Limb (tissue), 2 donors: ENCODE measurements at regions not wholly inside any gene's neighbourhood (a gene's known extent, or its start where the extent isn't known, plus 50 kb on each side); places are given as distances from the start of the nearest gene placed in this dataset.
A peak's percentile ranks its signal among the peaks of the same experiment; 100 is the strongest.

Source experiments
- DNase-seq, 2 donors: peaks; one replicate each; pipeline ENCODE4 v3.0.0-alpha.2; 2016; ENCODE audit errors: extremely low spot score in 2 of 2

DNA sequence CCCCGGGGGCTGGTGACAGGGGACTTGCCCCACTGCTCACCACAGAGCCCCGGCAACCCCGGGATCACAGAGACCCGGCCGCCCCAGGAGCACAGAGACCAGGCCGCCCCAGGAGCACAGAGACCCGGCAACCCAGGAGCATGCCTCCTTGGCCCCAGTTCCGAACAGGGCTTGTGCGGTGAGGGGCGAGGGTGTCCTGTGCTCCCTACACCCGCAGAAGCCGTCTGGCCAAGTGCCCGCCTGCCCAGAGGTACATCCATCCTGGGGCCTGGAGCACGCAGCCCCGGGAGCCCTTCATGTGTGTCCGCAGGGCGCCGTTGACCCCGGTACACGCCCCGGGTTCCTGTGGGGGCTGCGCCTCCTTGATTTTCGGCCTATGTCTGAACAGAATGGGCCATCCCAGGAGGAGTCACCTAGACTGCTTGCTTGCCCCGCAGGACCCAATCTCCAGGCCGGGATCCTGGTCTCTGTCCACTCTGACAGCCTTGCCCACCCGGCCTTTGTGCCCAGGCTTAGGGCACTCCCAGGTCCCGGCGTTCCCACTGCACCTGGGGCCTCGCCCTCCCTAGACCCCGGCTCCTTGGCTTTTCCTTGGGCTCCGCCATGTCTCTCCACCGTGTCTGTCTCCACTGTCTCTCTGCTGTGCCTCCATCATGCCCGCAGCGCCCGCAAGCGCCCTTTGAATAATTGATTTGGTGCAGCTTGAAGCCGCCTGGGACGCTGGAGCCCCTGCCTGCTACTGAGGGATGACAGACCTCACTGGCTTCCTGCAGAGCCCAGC, 219.8 kb downstream of the ERMARD start:
- DNase-seq: peak in 1 of 2 donors; percentile 23

DNA sequence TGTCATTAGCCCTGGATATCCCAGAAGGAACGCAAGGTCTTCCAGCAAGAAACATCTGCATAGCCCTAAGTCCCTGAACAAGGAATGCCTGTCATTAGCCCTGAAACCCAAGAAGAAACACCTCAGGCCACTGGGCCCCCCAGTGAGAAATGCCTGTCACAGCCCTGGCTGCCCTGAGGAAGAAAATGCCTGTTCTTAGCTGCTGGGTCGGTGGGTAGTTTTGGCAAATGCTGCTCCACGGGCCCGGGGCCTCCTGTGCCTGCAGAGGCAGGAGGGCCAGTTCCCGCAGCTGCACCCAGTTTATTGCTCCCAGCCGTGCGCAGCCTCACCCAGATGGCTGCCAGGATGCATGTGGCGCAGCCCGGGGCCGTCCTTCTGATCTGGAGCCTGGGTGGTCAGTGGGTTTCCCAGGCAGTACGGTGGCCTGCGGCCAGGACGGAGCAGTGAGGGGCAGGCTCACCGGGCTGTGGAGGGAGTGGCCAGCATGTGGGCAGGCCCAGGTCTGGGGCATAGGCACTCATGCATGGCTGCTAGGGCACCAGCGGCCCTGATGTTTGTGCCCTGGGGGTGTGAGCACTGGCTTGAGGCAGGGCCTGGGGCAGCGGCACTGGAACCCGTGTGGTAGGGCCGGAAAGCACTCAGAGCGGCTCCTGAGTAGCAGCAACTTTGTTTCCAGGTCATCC, 219.0 kb downstream of the ERMARD start:
- peak in 1 of 2 donors; percentile 31 for DNase-seq

DNA sequence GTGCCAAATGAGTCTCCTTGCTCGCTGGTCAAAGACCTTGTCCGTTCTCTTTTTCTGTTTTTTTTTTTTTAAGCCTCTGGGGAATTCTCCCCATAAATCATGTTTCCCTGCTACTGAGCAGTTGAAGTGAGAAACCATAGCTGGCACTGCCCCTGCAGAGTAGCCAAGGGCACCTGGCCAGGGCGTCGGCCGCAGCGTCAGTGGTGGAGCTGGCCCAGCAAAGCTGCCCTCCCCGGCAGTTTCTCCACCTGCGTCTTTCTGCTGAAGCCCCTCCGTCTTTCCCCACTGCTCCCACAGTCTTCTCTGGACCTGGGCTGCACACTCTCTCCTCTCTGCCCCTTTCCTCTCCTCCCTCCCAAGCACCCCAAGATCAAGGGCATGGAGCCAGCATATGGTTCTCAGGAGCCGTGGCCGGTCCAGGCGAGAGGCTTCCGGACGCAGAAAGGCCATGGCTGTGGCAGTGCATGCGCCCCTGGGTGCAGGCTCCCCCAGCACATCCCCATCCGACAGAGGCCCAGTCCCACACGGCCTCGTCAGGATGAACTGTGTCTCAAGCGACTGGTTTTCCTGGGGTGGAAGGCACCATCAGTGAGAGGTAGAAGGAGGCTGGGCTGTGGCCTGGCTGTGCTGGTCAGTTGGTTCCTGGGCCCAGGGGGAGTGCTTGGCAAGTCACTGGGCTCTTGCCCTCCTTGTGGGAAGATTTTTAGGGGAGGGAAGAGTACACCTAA, 218.1 kb downstream of the ERMARD start:
- DNase-seq: no peak

DNA sequence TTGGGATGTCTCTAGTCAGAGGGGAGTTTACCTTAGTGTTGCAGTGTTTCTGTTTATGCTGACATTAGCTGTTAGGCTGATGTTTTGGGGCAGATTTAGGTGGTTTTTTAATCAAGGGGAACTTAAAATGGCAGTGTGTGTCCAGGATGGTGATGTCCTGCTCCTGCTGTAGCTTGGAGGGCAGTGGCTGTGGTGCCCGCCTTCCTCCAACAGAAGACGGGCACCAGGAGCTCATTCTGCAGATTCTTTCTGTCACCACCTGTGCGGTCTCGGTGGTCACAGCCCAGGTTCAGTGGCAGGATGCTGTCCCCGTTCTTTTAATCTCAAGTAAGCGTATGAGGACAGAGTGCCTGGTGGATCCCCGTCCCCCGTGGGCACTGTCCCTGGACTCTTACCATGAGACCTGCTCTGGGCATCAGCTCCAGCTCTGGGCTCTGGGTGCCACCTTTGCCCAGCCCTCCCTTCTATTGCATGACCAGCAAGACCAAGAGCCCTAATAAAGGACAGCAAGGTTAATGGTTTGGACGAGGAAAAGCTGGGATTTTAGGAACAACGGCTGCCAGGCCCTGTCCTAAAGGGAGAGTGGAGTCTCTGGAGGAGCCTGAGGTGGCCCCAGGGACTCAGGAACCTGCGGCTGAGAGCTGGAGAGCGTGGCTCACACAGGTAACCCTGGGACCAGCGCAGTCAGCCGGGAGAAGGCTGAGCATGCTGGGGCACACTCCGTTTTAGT, 217.3 kb downstream of the ERMARD start:
- DNase-seq: no peak

DNA sequence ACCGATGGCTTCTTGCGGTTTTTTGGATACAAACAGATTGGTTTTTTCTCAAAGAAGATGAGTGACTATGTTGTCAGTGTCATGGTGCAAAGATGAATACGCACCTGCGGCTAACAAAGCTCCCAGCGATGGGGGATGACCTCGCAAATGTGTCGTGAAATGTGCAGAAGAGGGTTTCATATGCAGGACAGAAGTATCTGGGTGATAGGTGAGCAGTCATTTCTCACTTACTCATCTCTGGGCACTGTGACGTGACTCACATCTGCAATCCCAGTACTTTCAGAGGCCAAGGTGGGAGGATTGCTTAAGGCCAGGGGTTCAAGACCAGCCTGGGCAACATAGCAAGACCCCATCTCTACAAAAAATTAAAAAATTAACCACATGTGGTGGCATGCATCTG, 216.3 kb downstream of the ERMARD start:
- DNase-seq: no peak

DNA sequence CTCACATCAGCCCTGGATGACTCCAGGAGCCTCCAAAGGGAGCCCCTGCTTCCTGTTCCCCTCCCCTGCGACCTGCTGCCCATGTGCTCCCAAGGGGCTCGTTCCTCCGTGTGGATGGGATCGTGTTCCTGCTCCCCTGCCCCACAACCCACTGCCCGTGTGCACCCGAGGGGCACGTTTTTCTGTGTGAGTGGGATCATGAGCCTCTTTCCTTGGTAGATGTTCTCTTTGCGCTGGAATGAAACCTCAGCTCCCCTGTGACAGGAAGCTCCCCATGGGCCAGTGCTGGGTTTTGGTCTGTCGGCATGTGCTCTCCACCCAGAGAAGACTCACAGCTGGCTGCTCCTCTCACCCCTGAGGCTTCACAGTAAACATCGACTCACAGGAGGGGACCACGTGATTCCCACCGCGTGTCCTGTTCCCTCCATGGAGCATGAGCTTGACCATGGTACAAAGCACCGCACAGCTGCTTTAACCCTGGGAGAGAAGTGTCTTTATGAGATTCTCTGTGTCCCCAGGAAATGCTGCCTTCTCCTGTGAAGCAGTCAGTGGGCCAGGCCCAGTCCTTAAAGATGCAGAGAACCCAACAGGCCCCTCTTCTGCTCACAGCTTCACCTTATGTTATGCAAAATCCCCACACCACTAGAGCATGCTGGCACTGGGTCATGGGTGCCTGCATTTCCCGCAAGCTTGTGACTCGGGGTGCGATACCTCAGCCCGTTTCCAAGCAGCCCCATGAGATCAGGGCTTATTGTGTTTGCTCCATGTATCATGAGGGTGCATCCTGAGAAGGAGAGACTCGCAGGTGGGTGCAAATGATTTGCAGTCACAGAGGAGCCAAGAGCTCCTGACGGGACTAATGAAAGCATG, 215.1 kb downstream of the ERMARD start:
- DNase-seq: no peak

DNA sequence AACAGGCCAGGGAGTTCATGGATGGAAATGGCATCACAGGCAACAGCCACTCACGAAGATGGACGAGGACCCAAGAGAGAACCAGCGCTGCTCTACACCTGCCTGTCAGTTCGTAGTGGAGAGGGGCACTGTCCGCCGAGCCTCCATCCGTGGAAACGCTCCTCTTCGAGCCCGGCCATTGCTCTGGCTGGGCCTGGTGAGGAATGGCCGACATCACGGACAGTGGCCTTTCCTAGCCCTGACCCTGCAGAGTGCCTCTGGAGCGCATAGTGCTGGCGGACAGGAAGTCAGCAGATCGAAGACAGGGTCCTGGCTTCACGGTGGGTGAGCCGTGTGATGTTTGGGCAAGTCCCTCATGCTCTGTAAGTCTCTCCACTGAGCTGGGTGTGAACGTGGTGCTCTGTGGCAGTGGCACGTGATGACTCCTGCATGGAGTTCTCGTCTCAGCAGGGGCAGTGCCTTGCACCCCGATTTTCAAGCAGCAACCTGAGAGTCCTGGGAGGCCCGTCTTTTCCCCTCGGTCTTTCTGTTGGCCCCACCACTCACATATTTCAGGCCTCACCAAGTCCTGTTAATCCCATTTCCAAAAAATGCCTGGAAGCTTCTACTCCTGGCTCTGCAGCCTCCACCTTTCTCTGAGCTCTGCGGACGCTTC, 214.4 kb downstream of the ERMARD start:
- no peak for DNase-seq

DNA sequence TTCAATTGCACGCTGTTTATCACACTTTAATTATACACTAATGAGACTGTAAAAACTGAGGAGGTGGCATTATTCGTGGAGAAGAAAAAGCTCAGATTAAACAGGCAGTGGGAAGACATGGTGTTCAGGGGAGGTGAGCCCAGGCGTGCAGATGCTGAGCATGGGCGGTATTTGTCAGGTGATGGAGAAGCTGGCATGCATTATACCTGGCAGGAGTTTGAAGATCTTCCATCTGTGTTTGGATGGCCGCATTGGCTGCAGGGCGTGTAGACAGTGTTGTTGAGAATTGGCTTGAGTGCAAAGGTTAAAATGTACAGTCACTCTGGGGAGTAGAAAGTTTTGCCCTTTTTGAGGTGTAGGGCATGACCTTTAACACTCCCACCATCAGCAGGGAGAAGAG, 213.8 kb downstream of the ERMARD start:
- no peak for DNase-seq

DNA sequence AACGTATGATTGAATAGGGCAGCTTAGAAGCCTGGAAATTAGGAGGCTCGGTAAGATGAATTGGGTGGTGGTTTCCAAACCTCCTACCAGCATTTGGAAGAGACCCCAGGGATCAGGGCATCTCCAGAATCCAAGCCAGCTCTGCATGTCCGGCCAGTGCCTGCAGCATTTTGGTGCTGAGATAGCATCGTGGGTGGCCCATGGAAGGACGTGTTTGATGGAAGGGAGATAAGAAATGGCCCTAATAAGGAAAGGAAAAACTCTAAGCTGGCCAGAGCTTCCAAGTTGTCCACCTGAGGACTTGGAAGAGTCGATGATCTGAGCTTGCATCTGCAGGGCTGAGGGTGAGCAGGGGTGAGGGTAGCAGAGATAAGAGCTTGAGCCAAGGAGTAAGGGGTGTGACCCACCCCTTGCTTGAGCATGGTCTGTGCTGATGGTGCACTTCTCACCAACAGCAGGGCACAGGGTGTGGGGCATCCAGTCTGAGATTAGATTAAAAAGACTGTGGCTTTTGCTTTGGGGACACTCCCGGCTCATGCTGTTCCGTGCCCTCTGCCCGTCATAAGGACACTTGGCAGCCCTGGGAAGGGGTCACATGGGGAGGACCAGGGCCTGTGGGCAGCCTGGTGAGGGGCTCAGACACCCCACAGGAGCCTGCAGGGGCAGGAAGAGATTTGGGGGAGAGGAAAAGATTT, 213.2 kb downstream of the ERMARD start:
- no peak for DNase-seq

DNA sequence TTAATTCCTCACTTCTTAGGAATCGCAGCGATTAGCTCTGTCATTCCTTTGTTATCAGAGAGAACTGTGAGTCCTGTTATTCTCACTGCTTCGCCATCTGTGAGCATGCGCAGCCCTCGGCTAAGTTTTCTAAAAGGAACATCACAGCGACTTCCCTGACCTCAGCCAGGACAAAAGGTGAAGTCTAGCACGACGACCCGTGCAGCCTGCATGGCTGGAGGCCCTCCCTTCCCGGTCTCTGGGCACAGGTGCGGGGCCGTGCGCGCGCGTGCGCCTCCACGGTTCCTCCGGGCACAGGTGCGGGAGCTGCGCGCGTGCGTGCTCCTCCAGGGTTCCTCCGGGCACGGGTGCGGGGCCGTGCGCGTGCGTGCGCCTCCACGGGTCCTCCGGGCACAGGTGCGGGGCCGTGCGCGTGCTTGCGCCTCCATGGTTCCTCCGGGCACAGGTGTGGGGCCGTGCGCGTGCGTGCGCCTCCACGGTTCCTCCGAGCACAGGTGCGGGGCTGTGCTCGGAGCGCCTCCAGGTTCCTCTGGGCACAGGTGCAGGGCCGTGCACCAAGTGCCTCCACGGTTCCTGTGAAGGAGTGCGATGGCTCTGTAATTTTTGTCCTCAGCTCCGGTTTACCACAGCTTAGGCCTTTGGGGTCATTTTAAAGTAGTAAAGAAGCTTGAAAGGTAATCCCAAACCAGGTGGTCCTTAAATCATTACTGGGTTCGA, 212.3 kb downstream of the ERMARD start:
- DNase-seq: peak in 1 of 2 donors; percentile 26

DNA sequence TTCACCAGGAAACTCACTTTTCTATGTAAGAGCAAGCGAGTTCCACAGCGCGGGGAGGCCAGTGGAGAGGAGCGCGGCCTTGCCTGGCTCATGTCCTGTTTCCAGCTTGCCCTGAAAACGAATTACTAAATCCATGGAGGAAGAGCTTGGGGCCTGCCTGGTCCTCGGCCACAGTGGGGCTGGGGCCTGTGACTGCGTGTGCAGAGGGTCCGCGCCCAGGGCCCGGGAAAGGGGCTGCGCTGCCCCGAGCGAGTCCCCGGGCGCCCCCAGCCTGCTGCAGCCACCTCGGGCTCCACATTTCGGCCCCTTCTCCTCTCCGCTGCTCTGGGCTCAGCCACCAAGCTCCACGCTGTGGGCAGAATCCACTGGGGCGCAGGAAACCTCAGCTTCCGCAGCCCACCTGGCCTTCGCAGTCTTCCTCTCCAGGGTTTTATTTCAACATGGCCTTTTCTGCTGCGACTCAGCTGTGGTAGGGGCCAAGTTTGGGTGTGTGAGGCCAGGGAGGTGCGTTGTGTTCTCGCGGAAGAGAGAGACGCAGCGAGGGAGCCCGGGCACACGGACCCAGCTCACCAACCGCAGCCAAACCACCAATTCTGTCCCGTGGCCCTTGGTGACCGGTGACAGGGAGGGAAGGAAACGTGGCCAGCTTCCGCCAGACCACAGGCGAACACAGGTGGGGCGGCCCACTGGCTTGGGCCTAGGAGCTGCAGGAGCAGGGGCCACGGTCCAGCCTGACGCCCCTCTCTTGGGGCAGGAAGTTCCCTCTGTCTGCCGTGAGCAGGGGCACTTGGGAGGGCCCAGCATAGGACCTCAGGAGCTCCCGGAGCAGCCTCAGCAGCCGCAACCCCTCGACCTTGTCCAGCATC, 211.4 kb downstream of the ERMARD start:
- DNase-seq: peak in 1 of 2 donors; percentile 27

DNA sequence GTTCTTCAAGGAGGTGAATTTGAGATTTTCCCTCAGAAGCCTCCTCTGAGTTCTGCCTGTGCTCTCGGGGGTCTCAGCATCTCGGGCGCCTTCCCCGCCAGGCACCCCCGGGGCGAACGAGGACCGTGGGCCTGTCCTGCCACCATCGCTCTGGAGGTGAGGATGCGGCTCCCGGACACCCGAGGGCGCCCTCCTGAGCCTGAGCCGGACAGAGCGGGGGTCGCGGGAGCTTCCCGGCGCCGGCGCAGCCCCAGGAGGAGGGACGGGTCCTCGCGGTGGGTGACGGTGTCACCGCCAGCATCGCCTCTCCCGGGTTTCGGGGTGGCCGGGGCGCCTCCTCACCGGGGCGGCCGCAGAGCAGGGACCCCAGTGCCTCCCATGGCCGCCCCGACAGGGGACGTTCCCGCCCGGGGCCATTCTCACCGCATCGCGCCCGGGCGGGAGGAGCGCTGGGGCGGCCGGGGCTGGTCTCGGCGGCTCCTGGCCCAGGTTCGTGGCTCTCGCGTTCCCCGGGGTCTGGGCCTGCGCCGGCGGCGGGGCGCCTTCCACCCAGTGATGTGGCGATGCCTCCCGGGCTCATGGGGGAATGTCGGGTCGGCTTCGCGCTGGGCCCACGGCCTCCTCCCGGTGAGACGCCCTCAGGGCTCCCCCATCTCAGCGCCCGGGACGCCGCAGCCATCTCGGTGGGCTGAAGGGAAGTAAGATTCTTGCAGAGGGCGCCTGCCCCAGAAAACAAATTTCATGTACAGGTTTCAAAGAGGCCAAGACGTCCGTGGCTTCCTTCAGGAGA, 210.5 kb downstream of the ERMARD start:
- peak in 1 of 2 donors; percentile 73 for DNase-seq

DNA sequence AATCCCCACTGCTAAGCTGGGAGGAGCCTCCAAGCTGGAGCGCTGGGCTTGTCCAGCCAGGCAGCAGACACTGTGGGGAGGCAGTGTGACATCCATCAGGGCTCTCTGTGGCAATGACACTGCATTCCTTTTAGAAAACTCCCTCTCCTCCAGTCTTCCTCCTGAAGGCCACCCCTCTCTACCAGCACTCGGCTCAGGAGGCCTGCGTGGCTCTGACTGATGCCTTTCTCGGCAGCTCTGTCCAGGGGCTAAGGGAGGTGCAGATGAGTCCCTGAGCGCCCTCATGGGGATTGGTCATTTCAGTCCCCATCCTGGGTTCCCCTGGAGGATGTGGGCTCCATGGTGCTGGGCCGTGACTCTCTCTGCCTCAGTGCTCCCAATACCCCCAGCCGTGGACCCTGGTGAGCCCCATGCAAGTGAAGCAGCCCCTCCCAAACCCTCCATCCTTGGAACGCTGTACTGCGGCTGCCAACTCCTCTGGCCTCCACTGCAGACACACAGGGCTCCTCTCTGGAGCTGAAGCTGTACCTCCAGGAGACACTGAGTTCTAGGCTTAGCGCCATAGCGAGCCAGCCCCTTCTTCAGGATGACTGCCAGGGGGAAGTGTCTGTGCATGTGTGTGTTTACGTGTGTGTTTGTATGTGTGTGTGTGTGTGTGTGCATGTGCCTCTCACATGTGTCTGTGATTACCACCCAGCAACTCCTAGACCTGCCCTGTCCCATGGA, 209.6 kb downstream of the ERMARD start:
- DNase-seq: peak in 1 of 2 donors; percentile 32

DNA sequence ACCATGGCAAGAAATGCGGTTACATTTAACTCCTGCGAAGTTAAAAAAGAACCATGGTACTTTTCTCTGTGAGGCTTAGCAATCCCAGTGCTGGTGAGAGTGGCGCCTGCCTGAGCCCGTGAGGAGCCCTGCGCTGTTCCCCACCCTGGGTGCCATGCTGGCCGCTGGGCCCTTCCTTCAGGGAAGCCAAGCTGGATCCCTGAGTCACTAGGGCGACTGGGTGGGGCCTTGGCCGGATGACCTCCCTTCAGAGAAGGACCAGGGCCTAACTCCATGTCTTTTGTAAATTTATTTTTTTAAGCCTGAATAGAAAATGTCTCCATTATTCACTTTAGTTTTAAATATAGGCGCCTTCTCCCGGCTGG, 209.1 kb downstream of the ERMARD start:
- no peak for DNase-seq

DNA sequence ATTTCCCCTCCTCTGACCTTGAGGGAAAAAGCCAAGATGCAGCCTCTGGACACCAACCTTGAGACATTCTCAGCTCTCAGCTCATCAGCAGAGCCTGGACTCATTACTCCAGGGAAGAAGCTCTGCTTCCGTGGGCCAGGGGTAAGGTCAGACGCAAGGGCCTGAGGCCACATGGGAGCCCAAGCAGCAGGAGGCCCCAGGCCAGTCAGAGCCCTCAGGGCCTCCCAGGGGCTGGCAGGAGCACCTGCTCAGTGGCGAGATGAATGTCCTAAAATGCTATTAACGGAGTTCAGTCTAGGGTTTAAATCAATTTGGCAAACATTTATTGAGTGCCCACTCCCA, 208.6 kb downstream of the ERMARD start:
- no peak for DNase-seq

DNA sequence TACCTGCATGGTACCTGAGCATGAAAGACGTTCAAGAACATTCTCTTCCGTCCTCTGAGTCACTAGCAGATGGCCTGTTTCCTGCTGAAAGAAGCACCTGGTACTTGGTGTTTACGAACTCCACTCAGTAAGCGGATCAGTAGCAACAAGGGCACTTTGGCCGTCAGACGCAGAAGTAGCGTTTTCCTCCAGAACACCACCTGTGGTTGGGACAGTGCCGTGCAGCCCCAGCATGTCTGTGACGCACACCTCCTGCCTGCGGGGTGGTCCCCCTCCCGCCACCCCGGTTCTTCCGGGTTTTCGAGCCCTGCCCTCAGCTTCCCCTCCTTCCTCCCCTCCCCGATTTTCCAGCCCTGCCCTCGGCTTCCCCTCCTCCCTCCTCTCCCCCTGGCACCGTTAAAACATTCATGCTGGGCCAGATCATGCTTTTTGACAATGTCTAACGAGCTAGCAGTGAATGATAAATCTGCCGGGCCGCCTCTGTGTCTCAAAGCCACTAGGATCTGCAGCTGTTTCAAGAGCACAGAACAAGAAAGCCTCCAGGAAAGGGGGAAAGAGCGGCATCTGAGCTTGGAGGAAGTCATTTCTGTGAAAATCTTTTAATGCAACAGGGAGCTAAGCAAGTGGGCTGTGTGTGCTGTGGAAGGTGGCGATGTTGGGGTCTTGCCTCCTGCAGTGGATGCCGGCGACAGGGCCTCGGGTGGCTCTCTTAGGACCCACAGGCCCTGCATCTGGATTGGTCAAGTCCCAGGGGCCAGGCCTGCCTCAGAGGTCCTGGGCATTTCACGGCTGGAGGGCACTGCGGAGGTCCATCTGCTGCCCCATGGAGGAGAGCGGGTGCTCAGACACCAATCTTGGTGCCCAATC, 207.9 kb downstream of the ERMARD start:
- peak; percentile 35 to 74 for DNase-seq
